ENCODE measurements at regions not wholly inside any gene's neighbourhood (a gene's known extent, or its start where the extent isn't known, plus 50 kb on each side); places are given as distances from the start of the nearest gene placed in this dataset.

DNA sequence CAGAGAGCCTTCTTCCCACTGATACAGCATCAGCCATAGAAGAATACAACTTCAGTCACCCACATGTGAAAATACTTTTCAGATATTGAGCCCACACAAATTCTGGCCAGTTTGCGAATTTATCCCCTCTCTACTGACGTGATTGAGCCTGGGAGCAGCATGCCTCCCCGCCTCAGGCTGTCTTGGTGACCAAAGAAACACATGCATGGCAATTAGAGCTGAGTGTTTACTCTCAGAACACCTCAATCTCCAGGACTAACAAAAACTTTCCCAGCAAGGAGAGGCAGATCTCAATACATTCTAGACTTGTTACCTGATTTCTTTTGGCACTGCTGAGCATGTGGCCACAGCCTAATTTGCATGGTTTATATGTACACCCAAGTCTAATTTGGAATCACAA lies 122.5 kb downstream of the TMEM26 start:
- DNase-seq (ENCODE audit: low read depth), result no peak
- TF ChIP-seq, protein P1, sequence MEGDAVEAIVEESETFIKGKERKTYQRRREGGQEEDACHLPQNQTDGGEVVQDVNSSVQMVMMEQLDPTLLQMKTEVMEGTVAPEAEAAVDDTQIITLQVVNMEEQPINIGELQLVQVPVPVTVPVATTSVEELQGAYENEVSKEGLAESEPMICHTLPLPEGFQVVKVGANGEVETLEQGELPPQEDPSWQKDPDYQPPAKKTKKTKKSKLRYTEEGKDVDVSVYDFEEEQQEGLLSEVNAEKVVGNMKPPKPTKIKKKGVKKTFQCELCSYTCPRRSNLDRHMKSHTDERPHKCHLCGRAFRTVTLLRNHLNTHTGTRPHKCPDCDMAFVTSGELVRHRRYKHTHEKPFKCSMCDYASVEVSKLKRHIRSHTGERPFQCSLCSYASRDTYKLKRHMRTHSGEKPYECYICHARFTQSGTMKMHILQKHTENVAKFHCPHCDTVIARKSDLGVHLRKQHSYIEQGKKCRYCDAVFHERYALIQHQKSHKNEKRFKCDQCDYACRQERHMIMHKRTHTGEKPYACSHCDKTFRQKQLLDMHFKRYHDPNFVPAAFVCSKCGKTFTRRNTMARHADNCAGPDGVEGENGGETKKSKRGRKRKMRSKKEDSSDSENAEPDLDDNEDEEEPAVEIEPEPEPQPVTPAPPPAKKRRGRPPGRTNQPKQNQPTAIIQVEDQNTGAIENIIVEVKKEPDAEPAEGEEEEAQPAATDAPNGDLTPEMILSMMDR (IDR thresholded peaks at IDR 0.05; ENCODE audit: low read depth, low read length, missing control alignments), result no peak
- no peak overlapping the region for H3K4me3 ChIP-seq (ENCODE audit: low read depth, low read length)

DNA sequence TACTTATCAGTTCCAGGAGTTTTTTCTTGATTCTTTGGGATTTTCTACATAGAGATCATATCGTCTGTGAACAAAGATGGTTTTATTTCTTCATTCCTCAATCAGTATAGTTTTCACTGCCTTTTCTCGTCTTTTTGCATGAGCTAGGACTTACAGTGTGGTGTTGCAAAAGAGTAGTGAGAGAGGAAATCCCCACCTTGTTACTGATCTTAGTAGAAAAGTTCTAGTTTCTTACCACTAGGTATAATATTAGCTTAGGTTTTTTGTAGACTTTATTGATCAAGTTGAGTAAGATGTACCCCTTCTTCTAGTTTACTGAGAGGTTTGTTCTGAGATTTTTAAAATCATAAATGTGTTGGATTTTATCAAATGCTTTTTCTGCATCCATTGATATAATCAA lies 123.3 kb downstream of the TMEM26 start:
- TF ChIP-seq, protein P1 (IDR thresholded peaks at IDR 0.05; ENCODE audit: low read depth, low read length, missing control alignments), result no peak
- no peak overlapping the region for H3K4me3 ChIP-seq (ENCODE audit: low read depth, low read length)
- DNase-seq (ENCODE audit: low read depth), result no peak

DNA sequence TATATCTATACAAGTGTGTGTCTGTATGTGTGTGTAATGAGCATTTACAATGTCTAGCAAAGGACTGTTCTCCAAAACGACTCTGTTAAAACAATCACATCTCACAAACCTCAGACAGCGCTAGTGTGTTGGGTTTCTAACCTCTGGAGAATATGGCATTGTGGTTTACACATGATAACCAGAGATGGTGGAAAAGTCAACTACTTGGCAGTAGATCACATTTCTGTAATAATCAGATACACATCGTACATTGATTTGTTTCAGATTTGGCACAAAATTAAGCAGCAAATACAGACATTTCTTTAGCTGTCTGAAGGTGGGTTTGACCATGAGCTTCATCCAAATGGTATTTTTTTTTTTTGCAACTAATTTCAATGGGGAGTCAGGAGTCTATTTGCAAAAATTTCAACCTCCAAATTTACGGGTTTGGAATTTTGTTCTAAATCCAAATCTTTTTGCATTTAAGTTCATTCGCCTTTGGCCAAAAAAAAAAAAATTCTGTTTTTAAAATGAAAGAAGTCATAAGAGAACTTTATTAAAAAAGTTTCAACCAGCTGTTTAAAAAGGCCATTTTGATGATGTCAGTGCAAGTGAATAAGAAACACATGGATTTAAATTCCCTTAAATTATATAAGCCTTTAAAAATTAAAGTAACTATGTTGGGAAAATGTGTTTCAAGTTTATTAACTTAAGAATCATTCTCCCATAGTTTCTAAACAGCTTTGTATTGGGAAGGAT lies 127.8 kb downstream of the TMEM26 start:
- TF ChIP-seq, protein P1 (IDR thresholded peaks at IDR 0.05; ENCODE audit: low read depth, low read length, missing control alignments), result no peak
- DNase-seq (ENCODE audit: low read depth), result no peak
- H3K4me3 ChIP-seq (ENCODE audit: low read depth, low read length), result no peak overlapping the region

DNA sequence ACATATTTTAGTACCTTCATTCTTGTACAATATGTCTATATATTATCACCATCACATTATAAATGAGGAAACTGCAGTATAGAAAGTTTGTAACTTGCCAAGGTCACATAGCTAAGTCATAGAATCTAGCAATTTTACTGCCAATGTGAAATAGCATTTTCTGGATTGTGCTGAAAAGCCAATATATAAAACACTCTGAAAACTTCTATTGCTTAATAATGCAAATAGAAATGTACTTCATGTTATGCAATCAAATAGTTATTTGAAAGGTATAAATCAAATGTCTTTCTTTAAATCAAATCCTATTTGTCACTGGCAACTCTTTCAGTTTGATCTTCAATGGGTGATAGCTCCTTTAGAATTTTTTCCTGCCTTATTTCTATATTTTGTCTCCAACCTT lies 129.5 kb downstream of the TMEM26 start:
- DNase-seq (ENCODE audit: low read depth), result no peak
- TF ChIP-seq, protein P1 (IDR thresholded peaks at IDR 0.05; ENCODE audit: low read depth, low read length, missing control alignments), result no peak
- H3K4me3 ChIP-seq (ENCODE audit: low read depth, low read length), result no peak overlapping the region

DNA sequence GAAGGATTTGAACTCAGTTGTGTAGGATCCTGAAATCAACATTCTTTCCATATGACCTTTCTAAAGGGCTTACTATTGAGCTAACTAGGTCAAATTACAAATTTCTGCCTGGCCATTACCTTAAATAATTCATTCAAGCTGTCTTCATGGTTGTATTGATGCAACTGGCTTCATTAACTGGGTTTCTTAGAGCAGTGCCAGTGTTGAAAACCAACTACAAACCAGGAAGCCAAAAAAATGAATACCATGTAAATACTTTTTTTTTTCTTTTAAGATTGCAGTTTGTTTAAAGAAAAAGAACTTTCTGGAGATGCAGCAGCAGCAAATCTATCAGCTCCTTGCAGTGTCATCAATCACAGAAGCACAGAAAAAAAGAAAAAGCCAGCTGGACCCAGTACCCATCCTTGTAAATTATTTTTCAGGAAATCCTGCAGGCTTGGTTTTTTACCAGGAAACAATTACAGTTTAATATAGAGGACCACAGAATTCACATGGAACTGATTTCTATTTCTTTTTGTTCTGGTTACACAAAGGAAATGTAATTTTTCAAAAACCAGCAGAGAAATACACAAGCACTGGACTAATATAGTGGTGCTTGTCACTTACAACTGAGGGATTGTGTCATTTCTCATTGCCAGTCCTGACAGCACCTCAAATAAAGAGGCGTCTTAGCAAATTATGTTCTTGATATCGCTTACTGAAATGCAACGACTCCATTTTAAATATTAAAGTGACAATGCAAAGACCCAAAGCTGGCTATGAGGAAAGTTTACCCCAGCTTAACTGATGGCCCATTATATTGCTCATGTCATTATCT lies 131.9 kb downstream of the TMEM26 start:
- no peak overlapping the region for H3K4me3 ChIP-seq (ENCODE audit: low read depth, low read length)
- TF ChIP-seq, protein P1 (IDR thresholded peaks at IDR 0.05; ENCODE audit: low read depth, low read length, missing control alignments), result no peak
- no peak for DNase-seq (ENCODE audit: low read depth)

DNA sequence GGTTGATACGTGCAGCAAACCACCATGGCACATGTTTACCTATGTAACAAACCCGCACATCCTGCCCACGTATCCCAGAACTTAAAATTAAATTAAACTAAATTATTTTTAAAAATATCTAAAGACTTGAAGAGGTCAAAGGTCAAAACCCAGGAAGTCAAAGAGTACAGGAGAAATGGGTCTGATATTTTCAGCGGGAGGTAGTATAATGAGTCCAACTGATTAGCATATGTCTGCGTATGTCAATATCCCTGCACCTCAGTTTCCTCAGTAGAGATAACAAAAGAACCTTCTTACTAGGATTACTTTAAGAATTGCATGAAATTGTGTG lies 133.0 kb downstream of the TMEM26 start:
- no peak overlapping the region for H3K4me3 ChIP-seq (ENCODE audit: low read depth, low read length)
- DNase-seq (ENCODE audit: low read depth), result no peak
- TF ChIP-seq, protein P1 (IDR thresholded peaks at IDR 0.05; ENCODE audit: low read depth, low read length, missing control alignments), result no peak

Measured in GM12864 (cell line).